HG02759 (cell line): ENCODE measurements at regions not wholly inside any gene's neighbourhood (a gene's known extent, or its start where the extent isn't known, plus 50 kb on each side); places are given as distances from the start of the nearest gene placed in this dataset.
"Not testable (repeated sequence)": the region's sequence is repeated elsewhere in the genome, so short reads cannot be mapped to it uniquely, and the experiment has no call there.

Experiments used
- ATAC-seq: cut with Tn5 transposase; IDR thresholded peaks from one replicate; pipeline ENCODE4 v1.9.1; 2021; ENCODE audit warnings: mild to moderate bottlenecking, moderate library complexity; ENCODE audit not compliant: unreplicated experiment

DNA sequence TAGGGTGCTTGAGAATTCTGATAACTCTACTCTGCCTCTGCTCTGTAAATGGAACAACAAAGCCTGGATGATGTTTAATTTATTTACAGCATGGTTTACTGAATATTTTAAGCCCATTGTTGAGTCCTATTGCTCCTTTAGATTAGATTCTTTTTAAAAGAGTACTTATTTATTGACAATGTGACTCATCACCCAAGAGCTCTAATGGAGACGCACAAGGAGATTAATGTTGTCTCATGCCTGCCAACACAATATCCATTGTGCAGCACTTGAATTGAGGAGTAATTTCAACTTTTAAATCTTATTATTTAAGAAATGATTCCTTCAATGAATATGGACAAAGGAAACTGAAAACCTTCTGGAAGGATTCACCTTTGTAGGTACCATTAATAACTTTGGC lies 691.4 kb downstream of the ZBBX start:
- ATAC-seq = no peak

DNA sequence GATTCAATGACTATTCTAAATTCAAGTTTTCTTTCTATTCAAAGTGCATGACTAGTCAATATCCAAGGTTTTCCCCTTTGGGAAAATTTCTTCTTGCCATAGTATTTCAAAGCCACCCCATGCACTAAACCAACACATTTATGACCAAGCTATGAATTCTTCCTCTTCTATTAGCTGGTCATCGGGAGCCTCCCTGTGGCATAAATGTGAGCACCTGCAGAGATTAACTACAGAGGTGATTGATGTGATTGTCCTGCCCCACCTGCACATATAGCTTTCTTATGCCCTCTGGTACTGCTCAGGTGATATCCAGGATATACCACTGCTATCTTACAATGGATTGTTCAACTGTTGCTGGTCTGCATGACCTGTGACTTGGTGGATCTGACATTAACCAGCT lies 694.9 kb downstream of the ZBBX start:
- no peak for ATAC-seq

DNA sequence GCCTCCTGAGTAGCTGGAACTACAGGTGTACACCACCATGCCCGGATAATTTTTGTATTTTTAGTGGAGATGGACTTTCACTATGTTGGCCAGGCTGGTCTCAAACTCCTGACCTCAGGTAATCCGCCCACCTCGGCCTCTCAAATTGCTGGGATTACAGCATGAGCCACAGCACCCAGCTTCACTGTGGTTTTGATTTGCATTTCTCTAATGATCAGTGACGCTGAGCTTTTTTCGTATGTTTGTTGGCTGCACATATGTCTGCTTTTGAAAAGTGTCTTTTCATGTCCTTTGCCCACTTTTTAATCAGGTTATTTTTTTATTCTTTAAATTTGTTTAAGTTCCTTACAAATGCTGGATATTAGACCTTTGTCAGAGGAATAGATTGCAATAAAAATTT lies 696.0 kb downstream of the ZBBX start:
- not testable (repeated sequence) for ATAC-seq

DNA sequence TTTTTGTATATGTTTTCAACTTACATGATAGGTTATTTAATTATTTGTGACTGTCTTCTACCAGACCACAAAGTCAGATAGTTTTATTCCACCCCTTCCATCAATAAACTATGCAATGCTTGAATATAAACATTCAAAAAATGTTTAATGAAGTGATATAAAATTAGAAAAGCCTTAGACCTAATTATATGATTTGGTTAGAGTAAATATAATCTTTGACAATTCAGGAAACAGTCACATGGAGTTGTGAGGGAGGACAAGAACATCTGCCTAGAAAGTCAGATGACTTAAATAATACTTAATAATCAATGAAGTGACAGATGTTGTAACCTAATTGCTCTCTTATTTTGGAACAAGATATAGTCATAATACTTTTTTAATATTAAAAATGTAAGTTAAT lies 710.3 kb downstream of the ZBBX start:
- ATAC-seq = no peak

DNA sequence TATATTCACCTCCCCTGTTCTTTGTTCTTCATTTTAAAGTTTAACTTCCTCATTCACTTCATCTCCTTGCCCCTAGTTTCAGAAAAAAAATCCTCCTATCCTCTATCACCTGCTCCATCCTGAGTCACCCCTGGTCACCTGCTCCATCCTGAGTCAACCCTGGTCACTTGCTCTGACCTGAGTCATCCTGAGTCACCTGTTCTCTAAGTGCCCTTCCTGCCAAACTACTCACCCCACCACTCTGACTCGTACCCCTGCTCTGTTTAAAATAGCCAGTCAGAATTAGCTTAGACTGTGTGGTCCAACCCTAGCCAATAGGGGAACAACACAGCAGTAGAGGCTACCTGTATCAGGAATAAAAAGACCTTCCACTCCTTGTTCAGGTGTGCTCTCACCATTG lies 716.9 kb downstream of the ZBBX start:
- no peak for ATAC-seq

DNA sequence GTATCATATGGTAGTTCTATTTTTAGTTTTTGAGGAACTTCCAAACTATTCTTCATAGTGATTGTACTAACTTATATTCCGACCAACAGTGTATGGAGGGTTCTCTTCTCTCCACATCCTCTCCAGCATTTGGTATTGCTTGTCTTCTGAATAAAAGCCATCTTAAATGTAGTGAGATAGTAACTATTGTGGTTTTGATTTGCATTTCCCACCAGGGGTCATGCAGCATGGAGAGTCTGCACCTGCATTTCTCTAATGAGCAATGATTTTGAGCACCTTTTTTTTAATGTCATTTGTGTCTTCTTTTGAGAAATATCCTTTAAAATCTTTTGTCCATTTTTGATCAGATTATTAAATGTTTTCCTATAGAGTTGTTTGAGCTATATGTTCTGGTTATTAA lies 718.5 kb downstream of the ZBBX start:
- no peak for ATAC-seq

DNA sequence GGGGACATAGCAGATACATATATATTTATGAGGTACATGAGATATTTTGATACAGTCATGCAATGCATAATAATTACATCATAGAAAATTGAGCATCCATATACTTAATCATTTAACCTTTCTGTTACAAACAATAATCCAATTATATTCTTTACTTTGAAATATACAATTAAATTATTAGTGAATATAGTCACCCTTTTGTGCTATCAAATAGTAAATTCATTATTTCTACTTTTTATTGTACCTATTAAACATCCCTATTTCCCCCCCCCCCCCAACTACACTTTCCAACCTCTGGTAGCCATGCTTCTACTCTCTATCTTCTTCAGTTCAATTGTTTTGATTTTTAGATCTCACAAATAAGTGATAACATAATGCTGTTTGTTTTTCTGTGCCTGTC lies 719.1 kb downstream of the ZBBX start:
- no peak for ATAC-seq

DNA sequence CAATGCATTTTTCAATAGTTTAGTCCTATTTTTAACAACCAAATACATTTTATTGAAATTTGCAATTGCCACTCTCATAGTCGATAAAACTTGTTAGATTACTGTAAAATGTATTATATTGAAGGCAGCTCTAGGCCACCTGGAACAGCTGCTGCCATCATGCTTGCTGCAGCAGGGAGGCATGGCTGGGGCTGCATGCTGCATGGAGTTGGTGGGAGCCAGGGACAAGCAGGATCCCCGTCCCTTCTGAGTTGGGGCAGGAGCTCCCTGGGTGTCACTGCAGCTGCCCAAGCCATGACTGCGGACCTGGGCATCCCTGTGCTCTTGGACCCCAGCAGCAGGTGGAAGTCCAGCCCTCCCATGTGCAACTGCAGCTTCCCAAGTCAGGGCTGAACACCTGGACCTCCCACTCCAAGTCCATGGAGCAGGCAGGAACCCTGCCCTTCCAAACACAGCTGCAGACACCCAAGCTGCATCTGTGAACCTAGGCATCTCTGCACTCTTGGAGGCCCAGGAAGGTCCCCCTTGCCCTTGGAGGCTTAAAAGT lies 742.0 kb downstream of the ZBBX start:
- ATAC-seq = no peak

DNA sequence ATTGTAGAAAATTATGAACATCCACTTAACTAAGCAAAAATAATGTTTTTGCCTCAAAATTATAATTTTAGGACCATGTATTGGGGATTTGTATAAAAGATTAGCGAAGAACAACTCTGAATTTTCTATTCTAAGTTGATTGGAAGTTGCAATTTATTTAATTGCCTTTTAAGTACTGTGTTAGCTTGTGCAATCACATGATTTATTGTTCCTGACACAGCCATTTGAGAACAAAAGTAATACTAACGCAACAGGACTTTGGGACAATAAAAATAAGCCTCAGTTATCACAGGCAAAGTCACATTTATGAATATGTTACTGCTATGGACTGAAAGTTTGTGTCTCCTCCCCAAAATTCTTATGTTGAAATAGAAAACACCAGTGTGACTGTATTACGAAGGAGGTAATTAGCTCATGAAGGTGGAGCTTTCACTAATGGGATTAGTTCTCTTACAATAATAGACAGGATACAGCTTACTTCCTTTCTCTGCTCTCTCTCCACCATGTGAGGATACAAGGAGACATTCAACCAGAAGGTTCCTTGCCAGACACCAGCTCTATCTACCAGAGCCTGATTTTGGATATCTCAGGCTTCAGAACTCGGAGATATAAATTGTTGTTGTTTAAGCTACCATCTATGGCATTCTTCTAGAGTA lies 745.9 kb downstream of the ZBBX start:
- no peak for ATAC-seq

DNA sequence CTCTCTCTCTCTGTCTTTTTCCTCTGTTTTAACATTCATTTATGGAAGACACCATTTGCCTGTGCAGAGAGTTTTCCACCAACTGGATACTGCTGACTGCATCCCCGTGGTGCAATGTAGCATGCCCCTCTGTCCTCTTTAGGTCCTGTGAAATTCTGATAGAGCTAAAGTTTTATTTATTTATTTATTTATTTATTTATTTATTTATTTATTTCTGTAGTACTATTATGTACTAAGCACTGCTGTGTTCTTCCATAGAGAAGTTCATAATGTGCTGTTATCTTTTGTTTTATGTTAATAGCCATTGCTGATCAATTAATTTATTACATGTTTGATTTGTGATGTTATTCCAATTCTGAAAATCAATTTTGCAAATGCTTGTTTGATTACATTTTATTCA lies 749.9 kb downstream of the ZBBX start:
- no peak for ATAC-seq

DNA sequence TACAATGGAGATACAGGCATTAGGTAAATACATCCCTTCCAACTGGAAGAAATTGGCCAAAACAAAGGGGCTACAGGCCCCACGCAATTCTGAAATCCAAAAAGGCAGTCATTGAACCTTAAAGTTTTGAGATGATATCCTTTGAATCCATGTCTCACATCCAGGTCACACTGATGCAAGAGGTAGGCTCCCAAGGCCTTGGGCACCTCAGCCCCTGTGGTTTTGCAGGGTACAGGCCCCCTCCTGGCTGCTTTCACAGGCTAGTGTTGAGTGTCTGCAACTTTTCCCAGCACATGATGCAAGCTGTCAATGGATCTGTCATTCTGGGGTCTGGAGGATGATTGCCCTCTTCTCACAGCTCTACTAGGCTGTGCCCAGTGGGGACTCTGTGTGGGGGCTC lies 766.7 kb downstream of the ZBBX start:
- ATAC-seq = no peak

DNA sequence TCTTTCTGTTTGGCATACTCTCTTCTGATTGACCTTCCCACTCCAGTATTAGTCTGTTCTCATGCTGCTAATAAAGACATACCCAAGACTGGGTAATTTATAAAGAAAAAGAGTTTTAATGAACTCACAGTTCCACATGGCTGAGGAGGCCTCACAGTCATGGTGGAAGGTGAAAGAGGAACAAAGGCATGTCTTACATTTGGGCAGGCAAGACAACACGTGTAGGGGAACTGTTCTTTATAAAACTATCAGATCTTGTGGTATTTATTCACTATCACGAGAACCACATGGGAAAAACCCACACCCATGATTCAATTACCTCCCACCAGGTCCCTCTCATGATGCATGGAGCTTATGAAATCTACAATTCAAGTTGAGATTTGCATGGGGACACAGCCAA lies 767.3 kb downstream of the ZBBX start:
- not testable (repeated sequence) for ATAC-seq

DNA sequence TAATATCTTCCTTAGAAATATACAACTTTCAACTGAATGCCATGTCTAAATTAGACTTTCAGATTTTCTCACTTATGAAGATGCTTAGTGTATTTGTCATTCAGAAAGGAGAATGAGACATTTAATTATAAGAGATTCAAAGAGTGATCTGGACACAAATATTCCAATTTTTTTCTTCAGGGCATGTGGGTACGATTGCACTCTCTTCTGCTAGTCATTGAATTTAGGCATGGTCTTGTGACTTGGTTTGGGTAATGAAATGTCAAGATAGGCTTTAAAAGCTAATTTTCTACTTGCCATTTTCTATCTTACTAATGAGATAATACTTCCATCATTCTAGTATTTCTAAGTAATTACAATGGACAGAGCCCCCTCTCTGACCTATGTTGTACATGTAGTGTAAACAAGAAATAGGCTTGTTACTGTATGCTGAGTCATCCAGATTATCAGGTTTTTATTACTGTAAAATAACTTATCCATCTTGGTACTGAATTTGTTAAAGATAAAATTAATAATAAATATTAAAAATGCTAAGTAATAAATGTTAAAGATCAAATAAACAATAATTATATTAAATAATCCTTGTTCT lies 770.8 kb upstream of the BCHE start:
- no peak for ATAC-seq

DNA sequence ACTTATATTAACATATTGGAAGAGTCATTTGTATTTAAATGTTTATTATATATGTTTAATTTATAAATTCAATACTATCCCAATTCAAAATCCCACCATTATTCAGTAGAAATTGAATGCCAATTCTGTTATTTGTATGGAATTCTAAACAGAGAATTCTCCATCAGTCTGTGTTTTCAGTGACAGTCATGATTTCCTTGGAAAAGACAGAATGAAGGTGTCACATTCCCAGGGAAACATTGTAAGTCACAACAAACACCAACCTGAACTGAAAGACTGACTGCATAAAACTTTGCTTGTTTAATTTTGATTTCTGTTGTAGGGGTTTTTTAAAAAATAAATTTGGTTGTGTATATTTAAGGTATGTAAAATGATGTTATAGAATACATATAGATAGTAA lies 769.8 kb upstream of the BCHE start:
- no peak for ATAC-seq

DNA sequence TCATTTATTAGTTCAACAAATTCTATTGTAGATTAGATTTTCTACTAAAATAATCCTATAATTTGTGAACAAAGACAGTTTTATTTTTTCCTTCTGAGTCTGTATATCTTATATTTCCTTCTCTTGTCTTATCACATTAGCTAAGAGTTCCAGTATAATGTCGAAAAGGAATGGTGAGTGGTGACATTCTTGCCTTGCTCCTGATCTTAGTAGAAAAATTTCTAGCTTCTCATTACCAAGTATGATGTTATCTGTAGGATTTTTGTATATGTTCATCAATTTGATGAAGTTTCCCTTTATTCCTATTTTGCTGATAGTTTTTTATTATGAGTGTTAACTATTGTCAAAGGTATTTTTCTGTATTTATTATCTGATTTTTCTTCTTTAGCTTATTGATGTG lies 756.6 kb upstream of the BCHE start:
- no peak for ATAC-seq

DNA sequence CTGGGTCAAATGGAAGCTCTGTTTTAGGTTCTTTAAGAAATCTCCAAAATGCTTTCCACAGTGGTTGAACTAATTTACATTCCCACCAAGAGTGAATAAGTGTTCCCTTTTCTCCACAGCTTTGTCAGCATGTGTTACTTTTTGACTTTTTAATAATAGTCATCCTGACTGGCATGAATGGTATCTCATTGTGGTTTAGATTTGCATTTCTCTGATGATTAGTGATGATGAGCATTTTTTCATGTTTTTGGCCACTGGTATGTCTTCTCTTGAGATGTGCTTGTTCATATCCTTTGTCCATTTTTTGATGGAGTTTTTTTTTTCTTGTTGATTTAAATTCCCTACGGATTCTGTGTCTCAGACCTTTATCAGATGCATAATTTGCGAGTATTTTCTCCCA lies 745.0 kb upstream of the BCHE start:
- no peak for ATAC-seq

DNA sequence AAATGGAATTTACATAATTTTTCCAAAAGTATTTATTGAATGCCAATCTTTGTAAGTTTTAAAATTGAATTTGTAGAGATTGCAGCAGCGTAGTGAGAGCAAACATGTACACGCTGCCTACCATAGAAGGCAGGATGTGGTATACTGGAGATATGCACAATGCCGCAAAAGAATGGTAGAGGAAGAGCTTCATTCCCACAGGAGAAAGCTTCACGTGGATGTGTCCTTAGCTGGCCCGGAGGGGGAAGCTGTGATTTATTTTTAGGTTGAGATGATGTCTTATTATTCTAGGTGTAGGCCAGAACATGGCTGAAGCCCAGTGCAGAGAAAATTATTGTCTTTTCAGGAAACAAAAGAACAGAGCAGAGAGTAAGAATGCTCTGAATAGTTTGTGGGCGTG lies 743.3 kb upstream of the BCHE start:
- ATAC-seq = no peak

DNA sequence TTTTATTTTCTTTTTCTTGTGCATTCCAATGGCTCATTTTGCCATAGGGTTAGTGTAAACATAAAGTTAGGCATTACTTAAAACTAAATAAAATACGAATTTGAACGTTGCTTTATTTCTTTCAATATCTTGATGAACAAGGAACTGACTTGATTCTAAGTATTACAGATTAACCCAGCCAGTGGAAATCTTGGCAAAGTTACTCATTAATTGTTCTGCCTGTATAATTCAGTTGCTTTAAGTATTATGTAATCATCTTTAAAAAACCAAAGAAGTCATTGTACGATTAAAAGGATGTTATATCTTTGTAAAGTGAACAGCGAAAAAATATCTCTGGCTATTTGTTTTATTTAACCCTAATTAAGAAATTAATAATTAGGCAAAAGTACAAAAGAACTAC lies 737.9 kb upstream of the BCHE start:
- ATAC-seq = no peak

DNA sequence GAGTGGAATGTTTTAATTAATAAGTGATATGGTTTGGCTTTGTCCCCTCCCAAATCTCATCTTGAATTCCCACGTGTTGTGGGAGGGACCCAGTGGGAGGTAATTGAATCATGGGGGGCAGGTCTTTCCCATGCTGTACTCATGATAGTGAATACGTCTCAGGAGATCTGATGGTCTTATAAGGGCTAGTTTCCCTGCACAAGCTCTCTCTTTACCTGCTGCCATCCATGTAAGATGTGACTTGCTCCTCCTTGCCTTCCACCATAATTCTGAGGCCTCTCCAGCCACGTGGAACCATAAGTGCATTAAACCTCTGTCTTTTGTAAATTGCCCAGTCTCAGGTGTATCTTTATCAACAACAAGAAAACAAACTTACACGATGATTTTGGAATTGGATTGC lies 734.5 kb upstream of the BCHE start:
- not testable (repeated sequence) for ATAC-seq

DNA sequence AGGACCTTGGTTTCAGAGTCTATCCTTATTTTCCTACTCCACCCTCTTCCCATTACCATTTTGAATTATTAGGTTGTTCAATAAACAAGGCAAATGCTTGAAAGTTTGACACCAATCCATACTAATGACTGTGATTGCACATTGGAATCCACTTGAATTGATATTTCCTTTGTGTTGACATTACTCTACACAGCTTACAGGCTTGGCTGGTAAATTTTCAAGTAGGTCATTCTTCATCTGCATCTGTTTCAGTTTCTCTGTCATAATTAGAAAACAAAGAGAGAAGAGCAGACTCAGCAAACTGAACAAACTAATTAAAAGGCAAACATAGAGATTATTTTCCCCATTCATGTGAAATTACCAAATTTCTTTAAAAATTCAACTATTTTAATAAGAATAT lies 732.9 kb upstream of the BCHE start:
- no peak for ATAC-seq

DNA sequence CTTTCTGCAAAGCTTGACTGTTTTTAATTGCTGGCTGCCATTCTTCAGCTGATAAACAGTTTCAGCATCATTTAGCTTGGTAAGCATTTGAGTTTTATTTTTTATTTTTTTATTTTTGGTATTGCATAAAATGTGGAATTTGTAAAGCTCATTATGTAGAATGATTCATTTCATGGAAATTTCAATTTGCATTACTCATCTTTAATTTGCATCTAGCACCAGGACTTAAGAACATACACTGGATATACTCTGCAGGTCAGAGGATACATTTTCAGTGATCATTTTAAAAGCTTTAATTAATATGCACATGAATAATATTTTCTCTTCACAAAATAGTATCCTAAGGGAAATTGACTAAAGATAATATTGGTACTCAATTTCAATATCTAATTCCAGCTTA lies 732.4 kb upstream of the BCHE start:
- no peak for ATAC-seq

DNA sequence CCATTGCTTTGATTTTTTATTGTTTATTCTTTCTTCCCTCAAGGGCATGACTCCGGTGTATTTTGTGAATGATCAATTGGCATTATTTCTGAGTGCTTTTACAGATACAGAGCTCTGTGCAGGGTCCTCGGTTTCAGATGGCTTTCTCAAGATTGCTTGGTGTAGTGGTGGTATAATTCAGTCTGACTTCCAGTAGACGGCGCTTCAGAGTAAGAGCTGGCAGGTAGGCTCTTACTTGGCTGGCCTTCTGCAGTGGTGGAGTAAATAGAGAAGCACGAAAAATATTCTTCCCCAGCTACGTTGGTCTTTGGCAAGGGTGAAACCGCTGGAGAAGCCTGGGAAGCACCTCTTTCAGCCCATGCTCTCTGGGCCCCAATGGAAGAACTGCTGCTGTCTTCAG lies 723.0 kb upstream of the BCHE start:
- ATAC-seq = no peak

DNA sequence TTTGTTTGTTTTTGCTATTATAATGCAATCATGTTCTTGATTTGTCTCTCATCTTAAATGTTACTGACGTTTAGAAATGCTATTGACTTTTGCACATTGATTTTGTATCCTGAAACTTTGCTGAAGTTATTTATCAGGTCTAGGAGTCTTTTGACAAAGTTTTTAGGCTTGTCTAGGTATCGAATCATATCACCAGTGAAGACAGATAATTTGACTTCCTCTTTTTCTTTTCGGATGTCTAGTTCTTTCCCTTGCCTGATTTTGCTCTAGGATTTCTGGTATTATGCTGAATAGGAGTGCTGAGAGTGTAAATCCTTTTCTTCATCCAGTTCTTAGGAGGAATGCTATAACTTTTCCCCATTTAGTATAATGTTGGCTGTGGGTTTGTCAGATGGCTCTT lies 719.7 kb upstream of the BCHE start:
- ATAC-seq = no peak
